K562 (cell line): ENCODE measurements at regions not wholly inside any gene's neighbourhood (a gene's known extent, or its start where the extent isn't known, plus 50 kb on each side); places are given as distances from the start of the nearest gene placed in this dataset.

Source experiments
- TF ChIP-seq, protein P1 (sequence below): fragments of 450-650 bp; IDR thresholded peaks from 2 replicates; pipeline ENCODE4 v1.6.1; 2016; ENCODE audit warnings: mild to moderate bottlenecking, moderate library complexity

GRCh38 chr1:29521438-29521715, 285.1 kb downstream of the PTPRU start (continued):
- TF ChIP-seq, protein P1, sequence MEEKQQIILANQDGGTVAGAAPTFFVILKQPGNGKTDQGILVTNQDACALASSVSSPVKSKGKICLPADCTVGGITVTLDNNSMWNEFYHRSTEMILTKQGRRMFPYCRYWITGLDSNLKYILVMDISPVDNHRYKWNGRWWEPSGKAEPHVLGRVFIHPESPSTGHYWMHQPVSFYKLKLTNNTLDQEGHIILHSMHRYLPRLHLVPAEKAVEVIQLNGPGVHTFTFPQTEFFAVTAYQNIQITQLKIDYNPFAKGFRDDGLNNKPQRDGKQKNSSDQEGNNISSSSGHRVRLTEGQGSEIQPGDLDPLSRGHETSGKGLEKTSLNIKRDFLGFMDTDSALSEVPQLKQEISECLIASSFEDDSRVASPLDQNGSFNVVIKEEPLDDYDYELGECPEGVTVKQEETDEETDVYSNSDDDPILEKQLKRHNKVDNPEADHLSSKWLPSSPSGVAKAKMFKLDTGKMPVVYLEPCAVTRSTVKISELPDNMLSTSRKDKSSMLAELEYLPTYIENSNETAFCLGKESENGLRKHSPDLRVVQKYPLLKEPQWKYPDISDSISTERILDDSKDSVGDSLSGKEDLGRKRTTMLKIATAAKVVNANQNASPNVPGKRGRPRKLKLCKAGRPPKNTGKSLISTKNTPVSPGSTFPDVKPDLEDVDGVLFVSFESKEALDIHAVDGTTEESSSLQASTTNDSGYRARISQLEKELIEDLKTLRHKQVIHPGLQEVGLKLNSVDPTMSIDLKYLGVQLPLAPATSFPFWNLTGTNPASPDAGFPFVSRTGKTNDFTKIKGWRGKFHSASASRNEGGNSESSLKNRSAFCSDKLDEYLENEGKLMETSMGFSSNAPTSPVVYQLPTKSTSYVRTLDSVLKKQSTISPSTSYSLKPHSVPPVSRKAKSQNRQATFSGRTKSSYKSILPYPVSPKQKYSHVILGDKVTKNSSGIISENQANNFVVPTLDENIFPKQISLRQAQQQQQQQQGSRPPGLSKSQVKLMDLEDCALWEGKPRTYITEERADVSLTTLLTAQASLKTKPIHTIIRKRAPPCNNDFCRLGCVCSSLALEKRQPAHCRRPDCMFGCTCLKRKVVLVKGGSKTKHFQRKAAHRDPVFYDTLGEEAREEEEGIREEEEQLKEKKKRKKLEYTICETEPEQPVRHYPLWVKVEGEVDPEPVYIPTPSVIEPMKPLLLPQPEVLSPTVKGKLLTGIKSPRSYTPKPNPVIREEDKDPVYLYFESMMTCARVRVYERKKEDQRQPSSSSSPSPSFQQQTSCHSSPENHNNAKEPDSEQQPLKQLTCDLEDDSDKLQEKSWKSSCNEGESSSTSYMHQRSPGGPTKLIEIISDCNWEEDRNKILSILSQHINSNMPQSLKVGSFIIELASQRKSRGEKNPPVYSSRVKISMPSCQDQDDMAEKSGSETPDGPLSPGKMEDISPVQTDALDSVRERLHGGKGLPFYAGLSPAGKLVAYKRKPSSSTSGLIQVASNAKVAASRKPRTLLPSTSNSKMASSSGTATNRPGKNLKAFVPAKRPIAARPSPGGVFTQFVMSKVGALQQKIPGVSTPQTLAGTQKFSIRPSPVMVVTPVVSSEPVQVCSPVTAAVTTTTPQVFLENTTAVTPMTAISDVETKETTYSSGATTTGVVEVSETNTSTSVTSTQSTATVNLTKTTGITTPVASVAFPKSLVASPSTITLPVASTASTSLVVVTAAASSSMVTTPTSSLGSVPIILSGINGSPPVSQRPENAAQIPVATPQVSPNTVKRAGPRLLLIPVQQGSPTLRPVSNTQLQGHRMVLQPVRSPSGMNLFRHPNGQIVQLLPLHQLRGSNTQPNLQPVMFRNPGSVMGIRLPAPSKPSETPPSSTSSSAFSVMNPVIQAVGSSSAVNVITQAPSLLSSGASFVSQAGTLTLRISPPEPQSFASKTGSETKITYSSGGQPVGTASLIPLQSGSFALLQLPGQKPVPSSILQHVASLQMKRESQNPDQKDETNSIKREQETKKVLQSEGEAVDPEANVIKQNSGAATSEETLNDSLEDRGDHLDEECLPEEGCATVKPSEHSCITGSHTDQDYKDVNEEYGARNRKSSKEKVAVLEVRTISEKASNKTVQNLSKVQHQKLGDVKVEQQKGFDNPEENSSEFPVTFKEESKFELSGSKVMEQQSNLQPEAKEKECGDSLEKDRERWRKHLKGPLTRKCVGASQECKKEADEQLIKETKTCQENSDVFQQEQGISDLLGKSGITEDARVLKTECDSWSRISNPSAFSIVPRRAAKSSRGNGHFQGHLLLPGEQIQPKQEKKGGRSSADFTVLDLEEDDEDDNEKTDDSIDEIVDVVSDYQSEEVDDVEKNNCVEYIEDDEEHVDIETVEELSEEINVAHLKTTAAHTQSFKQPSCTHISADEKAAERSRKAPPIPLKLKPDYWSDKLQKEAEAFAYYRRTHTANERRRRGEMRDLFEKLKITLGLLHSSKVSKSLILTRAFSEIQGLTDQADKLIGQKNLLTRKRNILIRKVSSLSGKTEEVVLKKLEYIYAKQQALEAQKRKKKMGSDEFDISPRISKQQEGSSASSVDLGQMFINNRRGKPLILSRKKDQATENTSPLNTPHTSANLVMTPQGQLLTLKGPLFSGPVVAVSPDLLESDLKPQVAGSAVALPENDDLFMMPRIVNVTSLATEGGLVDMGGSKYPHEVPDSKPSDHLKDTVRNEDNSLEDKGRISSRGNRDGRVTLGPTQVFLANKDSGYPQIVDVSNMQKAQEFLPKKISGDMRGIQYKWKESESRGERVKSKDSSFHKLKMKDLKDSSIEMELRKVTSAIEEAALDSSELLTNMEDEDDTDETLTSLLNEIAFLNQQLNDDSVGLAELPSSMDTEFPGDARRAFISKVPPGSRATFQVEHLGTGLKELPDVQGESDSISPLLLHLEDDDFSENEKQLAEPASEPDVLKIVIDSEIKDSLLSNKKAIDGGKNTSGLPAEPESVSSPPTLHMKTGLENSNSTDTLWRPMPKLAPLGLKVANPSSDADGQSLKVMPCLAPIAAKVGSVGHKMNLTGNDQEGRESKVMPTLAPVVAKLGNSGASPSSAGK, result no peak
